BJ (cell line): ENCODE measurements at regions not wholly inside any gene's neighbourhood (a gene's known extent, or its start where the extent isn't known, plus 50 kb on each side); places are given as distances from the start of the nearest gene placed in this dataset.

Experiments used
- CTCF ChIA-PET: fragments of 350-600 bp; formaldehyde crosslinking; extraction: SDS; loops from one replicate; lab custom pipeline; 2021; ENCODE audit warnings: antibody characterized with exemption, inconsistent platforms; lab: Yijun Ruan, JAX
- POLR2A ChIA-PET: fragments of 300-600 bp; sonication (Branson Sonifier 250); formaldehyde crosslinking; extraction: SDS; loops from one replicate; lab custom pipeline; 2021; ENCODE audit warnings: antibody characterized with exemption; lab: Charles Lee
- DNase-seq: peaks from one replicate; pipeline ENCODE4 v3.0.0-alpha.2; 2011; ENCODE audit warnings: low read depth
- H3K27me3 ChIP-seq: 2 replicates; pipeline ENCODE4 v1.6.0; 2011; ENCODE audit warnings: low read length; ENCODE audit not compliant: control insufficient read depth, insufficient read depth
- H3K36me3 ChIP-seq: 2 replicates; pipeline ENCODE4 v1.5.1; 2011; ENCODE audit warnings: low read length; ENCODE audit not compliant: control insufficient read depth, insufficient read depth
- H3K4me3 ChIP-seq: 2 replicates; pipeline ENCODE4 v1.5.1; 2011; ENCODE audit warnings: low read depth, mild to moderate bottlenecking, control low read depth, low read length
- CTCF ChIP-seq: IDR thresholded peaks from 2 replicates; pipeline ENCODE4 v1.5.1; 2011; ENCODE audit warnings: low read depth, mild to moderate bottlenecking, control low read depth, inconsistent platforms, low read length, moderate library complexity; ENCODE audit not compliant: insufficient read depth

- no peaks in the 10 kb centered on the region for H3K27me3 ChIP-seq
- no peak overlapping the region for H3K4me3 ChIP-seq
- POLR2A ChIA-PET: no interaction called here
- no peaks in the 10 kb centered on the region for H3K36me3 ChIP-seq
- no peak for DNase-seq
- CTCF ChIA-PET: no interaction called here
- no peak for TF ChIP-seq CTCF
Measured at GRCh38 chr4:57462843-57463242, 352.7 kb upstream of the IGFBP7 start.

GRCh38 chr4:57460967-57461366 lies 350.8 kb upstream of the IGFBP7 start:
- Histone ChIP-seq H3K4me3 (no peak overlapping the region), H3K36me3 (no peaks in the 10 kb centered on the region), H3K27me3 (no peaks in the 10 kb centered on the region)
- no peak for DNase-seq
- ChIA-PET CTCF (no interaction called here), POLR2A (no interaction called here)
- TF ChIP-seq CTCF: no peak

- POLR2A ChIA-PET: no interaction called here
Measured at GRCh38 chr4:57448901-57449300, 338.7 kb upstream of the IGFBP7 start.

GRCh38 chr4:57448452-57448851 lies 338.3 kb upstream of the IGFBP7 start:
- CTCF ChIA-PET: interaction anchor here (0.8 kb wide), 1 partner anchor 8 kb away, joined by 3 read pairs; no protein-coding TSS in a partner anchor
- no peak for DNase-seq
- no peak for TF ChIP-seq CTCF
- POLR2A ChIA-PET: no interaction called here
- Histone ChIP-seq H3K4me3 (no peak overlapping the region), H3K27me3 (peaks cover 2% of the 10 kb centered on the region; the same call in 1 of the 2 replicates), H3K36me3 (no peaks in the 10 kb centered on the region)

More at GRCh38 chr4:57448901-57449300, 338.7 kb upstream of the IGFBP7 start:
- CTCF ChIA-PET: interaction anchor here (0.8 kb wide), 1 partner anchor 9 kb away, joined by 3 read pairs; no protein-coding TSS in a partner anchor
- H3K36me3 ChIP-seq: no peaks in the 10 kb centered on the region
- H3K4me3 ChIP-seq: no peak overlapping the region
- TF ChIP-seq CTCF: no peak
- DNase-seq: no peak
- H3K27me3 ChIP-seq: peaks cover 2% of the 10 kb centered on the region; the same call in 1 of the 2 replicates

- Histone ChIP-seq H3K4me3 (no peak overlapping the region), H3K36me3 (no peaks in the 10 kb centered on the region), H3K27me3 (peaks cover 2% of the 10 kb centered on the region; the same call in 1 of the 2 replicates)
- no peak for DNase-seq
- POLR2A ChIA-PET: no interaction called here
- TF ChIP-seq CTCF: no peak
- CTCF ChIA-PET: interaction anchor here (1.0 kb wide), 1 partner anchor 19 kb away, joined by 3 read pairs; no protein-coding TSS in a partner anchor
Measured at GRCh38 chr4:57446266-57446665, 336.1 kb upstream of the IGFBP7 start.
